Activated CD8-positive, alpha-beta memory T cell treated with anti-CD3 and anti-CD28 coated beads, Interleukin-2, amount 50 U/mL, for 4 hours (primary cell): ENCODE measurements at regions not wholly inside any gene's neighbourhood (a gene's known extent, or its start where the extent isn't known, plus 50 kb on each side); places are given as distances from the start of the nearest gene placed in this dataset.
"Not testable (repeated sequence)": the region's sequence is repeated elsewhere in the genome, so short reads cannot be mapped to it uniquely, and the experiment has no call there.

Experiments
- DNase-seq: peaks from one replicate; pipeline ENCODE4 v3.0.0-alpha.2; 2020

- DNase-seq = no peak
Measured at GRCh38 chr5:8491254-8491653, 622.3 kb downstream of the MTRR start.

DNA sequence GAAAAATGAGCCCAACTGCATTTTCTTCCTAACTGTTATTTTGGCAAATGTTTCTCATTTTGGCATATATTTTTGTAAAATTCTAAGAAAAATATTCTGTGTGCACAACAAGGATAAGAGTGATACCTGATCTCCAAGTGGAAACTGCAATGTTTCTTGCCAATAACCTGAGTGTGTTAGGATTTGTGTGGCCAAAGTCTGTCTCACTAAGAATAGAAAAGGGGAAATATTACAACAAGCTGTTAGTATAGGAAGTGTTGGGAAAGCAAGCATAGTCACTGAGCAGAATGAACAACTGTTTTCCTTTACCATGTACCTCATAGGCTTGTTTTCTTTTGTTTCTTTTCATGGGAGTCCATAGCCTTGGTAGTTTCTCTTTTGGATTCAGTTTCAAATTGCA, 624.2 kb downstream of the MTRR start:
- DNase-seq = no peak

DNA sequence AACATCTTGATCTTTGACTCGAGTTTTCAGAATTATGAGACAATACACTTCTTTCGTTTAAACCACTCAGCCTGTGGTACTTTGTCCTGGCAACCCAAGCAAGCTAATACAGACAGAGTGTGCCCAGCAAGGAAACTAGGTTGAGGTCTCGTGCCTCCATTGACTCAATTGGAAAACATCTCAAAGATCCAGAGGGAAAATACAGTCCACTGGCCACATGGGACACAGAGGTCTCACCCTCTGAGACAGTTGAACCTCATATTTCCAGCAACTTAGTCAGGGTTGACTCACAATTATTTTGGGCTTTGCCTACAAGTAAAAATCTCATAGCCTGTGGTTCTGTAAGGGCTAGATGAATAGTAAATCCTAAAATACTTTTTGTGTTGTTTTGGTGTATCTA, 631.5 kb downstream of the MTRR start:
- DNase-seq = no peak

- DNase-seq = no peak
Measured at GRCh38 chr5:8505196-8505595, 636.2 kb downstream of the MTRR start.

- no peak for DNase-seq
Measured at GRCh38 chr5:8508231-8508630, 639.3 kb downstream of the MTRR start.

DNA sequence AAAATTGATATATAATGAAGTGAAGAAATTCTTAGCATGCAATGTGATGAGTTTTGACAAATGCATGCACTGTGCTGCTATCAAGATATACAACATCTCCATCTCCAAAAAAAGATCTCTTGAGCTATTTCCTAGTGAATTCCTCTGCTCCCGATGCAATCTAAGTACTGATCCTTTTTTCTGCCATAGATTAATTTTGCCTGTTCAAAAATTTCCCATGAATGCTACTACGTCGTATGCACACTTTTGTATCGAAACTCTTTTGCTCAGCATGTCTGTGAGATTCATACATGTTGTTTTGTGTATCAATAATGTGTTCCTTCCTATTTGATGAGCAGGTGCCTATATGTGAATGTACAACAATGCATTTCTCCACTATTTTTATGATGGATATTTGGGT, 647.4 kb downstream of the MTRR start:
- DNase-seq = no peak

- no peak for DNase-seq
Measured at GRCh38 chr5:8517456-8517855, 648.5 kb downstream of the MTRR start.

DNA sequence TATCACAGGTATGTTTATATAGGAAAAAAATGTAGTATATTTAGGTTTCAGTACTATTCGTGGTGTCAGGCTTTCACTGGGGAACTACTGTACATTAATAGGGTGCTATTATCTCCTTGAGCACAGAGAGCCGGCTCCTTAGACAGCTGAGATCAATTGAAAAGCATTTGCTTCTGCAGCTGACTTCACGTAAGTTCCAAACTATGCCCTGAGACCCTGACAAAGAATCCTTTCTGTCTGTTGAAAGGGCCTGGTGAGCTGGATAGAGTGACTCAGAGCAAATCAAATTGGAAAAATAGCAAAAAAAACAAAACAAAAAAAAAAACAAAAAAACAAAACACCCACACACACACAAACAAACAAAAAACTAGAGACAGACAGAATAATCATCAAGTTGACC, 652.0 kb downstream of the MTRR start:
- no peak for DNase-seq

DNA sequence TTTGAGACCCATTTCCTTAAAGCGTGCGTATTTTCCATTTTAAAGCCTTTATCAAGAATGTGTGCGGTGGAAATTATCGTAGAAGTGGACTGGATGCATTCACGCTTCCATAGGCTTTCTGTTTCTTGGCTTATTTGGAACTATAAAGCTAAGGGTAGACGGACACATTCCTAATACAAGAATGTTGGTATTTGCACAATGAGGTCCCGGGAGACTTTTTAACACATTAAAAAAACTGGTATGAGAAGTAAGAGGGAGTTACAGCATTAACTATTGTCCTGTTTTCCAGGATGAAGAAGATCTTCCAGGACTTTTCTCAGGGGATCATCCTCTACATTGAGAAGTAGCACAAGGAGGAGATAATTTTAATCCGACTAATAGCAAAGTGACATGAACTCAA, 653.0 kb downstream of the MTRR start:
- no peak for DNase-seq

GRCh38 chr5:8522646-8523045, 653.7 kb downstream of the MTRR start:
- no peak for DNase-seq

DNA sequence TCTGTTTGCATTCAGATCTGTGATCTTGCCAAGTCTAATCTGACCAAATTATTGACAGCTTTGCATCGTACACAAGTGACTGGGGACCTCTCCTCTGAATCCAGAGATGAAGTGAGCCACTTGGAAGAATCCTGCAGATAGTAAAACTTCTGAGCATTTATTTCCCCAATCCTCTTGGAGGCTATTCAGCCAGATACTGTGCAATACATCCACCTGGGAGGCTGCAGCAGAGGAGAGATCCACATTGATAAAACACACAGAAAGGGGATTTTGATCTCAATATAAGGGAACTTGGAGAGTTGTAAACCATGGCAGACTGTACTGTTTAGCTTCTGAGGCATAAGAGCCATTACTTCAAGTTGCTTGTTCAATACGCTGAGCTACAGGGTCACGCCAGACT, 654.6 kb downstream of the MTRR start:
- no peak for DNase-seq

DNA sequence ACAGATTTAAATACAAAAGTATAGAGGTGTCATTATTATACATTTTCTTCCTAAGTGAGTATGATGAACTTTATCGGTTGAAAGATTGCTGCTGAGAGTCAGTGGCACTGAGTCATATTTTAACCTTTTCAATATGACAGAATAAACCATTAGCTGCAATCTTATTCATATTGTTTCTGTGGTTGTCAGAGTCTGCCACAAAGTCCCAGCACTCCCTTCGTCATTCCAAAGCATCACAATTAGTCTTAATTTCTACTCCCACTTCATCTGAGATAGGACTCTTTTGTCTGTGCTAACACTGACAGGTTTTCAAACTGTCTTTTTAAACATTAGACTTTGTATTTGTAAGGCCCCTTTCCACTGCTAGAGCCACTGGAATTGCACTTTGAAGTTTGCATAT, 656.9 kb downstream of the MTRR start:
- DNase-seq = no peak

- no peak for DNase-seq
Measured at GRCh38 chr5:8528106-8528505, 659.2 kb downstream of the MTRR start.

DNA sequence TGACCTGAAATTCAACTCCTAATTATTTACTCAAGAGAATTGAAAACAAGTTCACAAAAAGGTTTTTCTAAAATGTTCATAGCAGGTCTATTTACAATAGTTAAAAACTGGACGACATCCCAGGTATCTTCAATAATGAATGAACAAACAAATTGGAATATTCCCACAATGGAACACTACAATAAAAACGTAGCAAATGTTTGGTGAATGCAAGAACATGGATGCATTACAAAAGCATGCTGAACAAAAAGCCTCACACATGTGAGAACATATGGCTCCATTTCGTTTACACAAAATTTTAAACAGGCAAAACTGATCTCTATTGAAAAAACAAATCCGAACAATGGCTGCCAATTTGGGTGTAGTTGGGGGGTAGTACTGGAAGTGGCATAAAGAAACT, 669.9 kb downstream of the MTRR start:
- no peak for DNase-seq

- DNase-seq = no peak
Measured at GRCh38 chr5:8540317-8540716, 671.4 kb downstream of the MTRR start.

DNA sequence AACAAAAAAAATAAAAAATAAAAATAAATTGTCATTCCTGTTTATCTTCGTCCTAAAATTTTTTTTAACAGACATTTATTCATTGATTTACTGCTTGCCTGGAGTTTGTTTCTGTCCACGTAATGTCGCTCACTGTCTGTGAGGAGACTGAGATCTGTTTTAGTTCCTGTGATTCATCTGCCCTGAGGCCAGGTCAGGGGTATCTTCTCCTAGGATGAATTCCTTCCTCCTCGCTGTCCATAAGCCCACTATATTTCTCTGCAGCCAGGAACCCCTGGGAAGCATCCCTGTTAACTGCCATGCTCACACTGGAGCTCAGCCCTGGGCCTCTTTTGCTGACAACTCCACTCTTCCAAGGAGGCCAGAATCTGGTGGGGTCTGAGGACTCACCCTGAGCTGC, 682.0 kb downstream of the MTRR start:
- DNase-seq = no peak

DNA sequence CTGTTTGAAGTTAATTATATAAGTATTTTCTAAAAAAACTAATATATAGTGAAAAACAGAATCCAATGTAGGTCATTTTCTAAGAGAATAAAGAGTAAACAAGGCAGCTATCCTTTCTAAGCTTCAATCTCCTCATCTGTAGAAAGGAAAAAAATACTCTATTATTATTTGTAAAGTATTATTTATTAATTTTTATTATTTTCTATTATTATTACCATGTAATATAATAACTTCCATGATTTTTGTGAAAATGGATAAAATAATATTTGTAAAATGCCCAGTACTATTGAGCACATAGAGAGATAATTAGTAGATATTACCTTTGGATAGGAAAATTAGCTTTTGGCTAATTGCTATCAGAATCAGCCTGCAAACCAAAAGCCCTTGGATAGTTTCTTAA, 684.4 kb downstream of the MTRR start:
- no peak for DNase-seq

GRCh38 chr5:8557728-8558127, 688.8 kb downstream of the MTRR start:
- DNase-seq = no peak

DNA sequence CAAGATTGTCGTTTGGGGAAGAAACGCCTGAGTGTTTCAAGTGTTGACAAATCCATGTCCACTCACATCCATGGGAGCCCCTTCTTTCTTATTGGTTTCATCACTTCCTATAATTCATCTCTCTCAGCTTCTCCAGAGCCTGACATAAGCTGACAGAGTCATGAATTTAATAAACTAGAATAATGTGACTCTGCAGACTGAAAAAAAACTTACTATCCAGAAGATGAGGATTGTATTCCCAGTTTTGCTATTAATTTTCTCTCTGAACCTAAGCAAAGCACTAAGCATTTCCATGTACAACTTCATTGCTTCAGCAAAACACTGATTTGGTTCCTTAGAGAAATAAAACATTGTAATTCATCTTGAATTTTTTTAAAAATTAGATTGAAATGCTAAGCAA, 691.8 kb downstream of the MTRR start:
- no peak for DNase-seq

- no peak for DNase-seq
Measured at GRCh38 chr5:8561224-8561840, 692.4 kb downstream of the MTRR start.

DNA sequence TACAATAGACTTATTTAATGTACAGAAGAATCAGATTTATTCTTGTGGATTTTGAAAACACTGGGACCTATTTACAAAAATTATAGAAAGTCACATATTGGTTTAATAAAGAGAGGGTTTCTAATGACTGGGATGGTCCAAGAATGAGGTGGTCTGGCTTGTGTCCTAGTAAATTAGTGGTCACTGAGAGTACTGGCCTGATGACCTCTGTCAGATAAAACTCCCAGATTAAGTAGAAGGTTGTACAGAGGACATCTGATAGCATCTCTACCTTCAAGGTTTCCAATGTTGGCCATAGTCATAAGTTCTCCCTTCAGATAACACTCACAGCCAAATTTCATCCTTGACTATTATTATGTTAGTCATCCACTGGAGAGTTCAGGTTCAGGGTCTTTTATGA, 692.9 kb downstream of the MTRR start:
- DNase-seq = no peak

- not testable (repeated sequence) for DNase-seq
Measured at GRCh38 chr5:8563540-8563939, 694.6 kb downstream of the MTRR start.

- no peak for DNase-seq
Measured at GRCh38 chr5:8568858-8569257, 699.9 kb downstream of the MTRR start.

DNA sequence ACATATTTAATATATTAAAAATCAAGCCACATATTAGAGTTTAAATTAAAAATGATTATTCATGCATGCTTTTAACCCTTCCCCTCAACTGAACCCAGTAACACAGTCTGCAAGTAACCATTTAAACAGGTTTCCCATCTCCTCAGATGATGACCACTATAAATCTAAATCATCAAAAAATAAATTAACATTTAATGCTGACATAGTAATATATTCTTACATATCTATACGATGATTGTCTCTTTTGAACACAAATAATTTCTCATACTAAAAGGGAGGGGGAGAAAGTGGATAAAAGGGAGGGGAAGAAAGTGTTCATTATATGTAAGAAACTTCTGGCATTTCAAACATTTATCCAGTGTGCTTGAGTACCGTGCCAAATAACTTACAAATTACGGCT, 701.6 kb downstream of the MTRR start:
- DNase-seq = no peak

- DNase-seq = no peak
Measured at GRCh38 chr5:8576178-8576577, 707.2 kb downstream of the MTRR start.

DNA sequence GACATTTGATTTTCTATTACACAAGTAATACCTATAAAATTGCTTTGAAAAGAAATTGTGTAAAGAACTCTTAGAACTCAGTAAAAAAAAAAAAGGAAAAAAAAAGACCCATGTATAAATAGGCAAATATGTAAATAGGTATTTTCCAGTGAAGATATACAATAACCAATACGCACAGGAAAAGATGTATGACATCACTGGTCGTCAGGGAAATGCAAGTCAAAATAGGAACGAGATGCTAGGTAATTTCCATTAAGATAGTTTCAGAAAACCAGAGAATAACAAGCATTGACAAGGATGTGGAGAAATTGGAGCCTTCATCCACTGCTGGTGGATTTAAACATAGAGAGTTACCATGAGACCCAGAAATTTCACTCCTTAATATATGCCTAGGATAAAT, 708.8 kb downstream of the MTRR start:
- no peak for DNase-seq
